CD4-positive, alpha-beta T cell treated with Interleukin-15 for 4 hours (primary cell): ENCODE measurements at regions not wholly inside any gene's neighbourhood (a gene's known extent, or its start where the extent isn't known, plus 50 kb on each side); places are given as distances from the start of the nearest gene placed in this dataset.
"Not testable (repeated sequence)": the region's sequence is repeated elsewhere in the genome, so short reads cannot be mapped to it uniquely, and the experiment has no call there.

Experiments used
- DNase-seq: peaks from one replicate; pipeline ENCODE4 v3.0.0-alpha.2; 2020; ENCODE audit warnings: low spot score

GRCh38 chr16:61432421-61432820 is 603.8 kb downstream of the CDH8 start:
- DNase-seq = no peak

DNA sequence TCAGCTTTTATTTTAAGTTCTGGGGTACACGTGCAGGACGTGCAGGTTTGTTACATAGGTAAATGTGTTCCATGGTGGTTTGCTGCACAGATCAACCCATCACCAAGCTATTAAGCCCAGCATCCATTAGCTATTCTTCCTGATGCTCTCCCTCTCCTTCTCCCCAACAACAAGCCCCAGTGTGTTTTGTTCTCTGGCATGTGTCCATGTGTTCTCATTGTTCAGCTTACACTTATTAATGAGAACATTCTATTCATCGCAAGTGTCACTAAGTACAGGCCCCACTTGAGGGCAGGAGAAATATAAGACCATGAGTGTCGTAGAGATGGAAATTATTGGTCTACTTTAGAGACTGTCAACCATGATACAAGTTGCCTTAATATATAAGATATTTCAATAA is 615.1 kb downstream of the CDH8 start:
- DNase-seq = no peak

- DNase-seq = no peak
Measured at GRCh38 chr16:61419791-61420190, 616.4 kb downstream of the CDH8 start.

DNA sequence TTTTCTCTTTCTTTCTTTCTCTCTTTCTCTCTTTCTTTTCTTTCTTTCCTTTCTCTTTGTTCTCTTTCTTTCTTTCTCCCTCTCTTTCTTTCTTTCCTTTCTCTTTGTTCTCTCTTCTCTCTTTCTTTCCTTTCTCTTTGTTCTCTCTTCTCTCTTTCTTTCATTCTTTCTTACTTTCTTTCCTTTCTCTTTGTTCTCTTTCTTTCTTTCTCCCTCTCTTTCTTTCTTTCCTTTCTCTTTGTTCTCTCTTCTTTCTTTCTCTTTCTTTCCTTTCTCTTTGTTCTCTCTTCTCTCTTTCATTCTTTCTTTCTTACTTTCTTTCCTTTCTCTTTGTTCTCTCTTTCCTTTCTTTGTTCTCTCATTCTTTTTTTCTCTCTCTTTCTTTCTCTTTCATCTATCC is 617.4 kb downstream of the CDH8 start:
- DNase-seq = not testable (repeated sequence)

GRCh38 chr16:61415126-61415525 is 621.1 kb downstream of the CDH8 start:
- DNase-seq = no peak

- no peak for DNase-seq
Measured at GRCh38 chr16:61413021-61413420, 623.2 kb downstream of the CDH8 start.

- no peak for DNase-seq
Measured at GRCh38 chr16:61412562-61412961, 623.7 kb downstream of the CDH8 start.

DNA sequence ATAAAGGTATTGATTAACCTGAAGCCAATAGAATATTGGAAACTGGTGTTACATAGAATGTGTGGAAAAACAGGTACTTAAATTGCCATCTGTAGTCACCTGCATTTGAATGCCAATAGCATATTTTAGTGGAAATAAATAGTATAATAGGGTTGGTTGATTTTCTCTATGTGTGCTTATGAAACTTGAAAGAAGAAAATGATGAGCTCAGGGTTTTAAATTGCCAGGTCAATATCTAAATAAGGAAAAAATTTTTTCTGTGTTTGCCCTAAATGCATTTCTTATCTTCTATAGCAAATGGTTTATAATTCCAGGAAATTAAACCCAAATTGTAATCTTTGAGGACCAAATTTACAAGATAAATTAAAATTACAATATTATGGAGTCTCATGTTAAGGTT is 626.6 kb downstream of the CDH8 start:
- no peak for DNase-seq

- DNase-seq = no peak
Measured at GRCh38 chr16:61403386-61403785, 632.9 kb downstream of the CDH8 start.

DNA sequence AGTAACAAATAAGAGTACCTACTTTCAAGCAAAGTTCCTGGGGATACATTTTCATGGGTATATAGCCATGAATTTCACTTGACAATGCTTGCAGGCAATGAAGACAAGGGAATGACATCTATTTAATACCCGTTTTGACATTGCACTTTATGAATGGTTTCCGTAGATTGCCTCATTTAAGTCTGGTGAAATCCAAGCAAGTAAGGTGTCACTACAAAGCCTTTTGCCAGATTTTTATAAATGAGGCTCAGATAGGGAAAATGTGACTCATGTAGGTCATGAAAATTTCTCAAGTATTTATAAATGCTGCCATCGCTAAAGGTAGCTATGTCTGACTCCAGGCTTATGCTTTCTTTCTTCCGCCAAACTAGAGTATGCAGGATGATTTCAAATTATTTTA is 644.3 kb downstream of the CDH8 start:
- DNase-seq = no peak

DNA sequence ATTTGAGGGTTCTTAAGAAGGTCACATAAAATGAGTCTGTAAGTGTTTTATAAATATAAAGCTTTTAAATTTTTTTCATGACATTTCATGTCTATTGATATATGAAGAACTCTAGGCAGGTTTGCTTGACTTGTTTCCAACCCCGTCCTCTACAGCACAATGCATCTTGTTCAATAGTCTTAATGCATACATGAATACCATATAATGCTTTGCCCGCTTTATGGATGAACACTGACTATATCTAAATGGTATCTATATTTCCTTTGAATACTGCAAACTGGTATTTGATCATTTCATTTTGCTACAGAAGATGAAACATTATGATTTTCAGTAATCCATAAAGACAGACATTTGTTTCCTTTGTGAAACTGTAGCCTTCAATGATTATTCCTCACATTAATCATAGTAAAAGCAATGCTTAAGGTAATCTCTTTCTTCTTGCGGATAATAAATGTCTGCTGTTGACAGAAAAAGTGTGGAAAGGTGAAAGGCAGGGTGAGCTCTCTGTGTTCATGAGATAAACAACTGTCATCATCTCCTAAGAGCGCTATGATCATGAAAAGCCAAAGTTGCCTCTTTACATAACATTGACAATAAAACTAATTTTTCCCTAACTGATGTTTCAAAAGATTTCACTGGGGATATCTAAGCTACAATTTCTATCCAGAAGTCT is 645.1 kb downstream of the CDH8 start:
- DNase-seq = no peak

DNA sequence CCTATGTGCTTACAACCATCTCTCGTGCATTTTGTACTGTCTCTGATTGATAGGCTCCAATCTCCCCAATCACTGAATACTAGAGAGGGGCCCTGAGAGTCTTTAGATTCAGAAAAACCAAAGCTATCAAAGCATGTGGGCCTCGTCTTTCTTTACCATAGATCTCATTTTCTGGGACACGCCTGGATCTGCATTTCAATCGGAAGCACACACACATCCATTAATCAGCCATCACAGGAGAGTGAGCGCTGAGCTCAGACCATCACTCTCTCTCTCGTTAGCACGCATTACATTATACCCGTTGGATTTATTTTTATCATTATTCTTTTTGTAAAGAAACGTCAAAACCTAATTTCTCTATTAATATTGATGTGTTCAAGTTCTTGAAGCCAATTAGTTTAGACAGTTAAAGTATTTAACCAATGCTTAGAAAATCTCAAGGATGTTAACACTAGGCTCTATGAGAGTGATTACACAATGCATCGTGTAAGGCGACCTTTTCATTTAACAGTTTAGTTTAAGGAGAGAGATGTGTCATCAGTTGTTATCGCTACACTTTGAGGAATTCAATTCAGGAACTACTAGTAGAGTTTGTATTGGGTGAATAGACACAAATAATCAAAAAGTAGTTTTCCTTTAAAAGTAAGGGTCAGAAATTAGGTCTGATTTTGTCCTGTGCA is 650.7 kb downstream of the CDH8 start:
- DNase-seq = no peak

DNA sequence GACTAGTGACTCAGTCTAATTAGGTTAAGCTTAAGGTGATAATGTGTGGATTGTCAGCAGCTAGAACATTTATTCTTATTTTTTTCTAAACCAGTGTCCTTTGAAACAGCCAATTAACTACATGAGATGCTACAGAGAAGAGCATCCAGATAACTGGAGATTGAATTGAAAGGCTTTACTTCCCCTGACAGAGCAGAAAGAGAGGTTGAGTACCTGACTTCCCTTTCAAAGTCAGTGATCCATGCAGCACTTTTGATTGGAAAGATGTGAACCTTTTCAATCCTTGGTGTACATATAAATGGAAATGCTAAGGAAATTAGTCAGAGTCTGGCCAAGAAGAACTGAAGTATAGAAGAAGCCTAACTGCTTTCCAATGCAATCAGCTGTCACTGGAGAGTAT is 653.8 kb downstream of the CDH8 start:
- no peak for DNase-seq

- no peak for DNase-seq
Measured at GRCh38 chr16:61379311-61379710, 656.9 kb downstream of the CDH8 start.

DNA sequence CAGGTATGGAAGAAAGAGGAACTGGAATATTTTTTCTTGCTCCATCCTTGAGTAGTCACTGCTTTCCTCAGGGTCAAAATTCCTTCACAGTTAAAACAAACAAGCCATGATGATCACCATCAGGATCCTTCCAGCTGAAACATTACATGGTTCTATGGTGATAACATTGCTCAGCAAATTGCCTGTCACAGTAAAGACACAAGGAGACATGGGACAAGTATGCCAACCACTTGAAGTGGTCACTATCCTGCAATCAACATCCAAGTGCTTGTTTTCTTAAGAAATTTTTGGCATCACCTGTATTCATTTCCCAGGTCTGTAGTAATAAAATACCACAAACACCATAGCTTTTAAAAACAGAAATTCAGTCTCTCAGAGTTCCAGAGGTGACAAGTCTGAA is 662.2 kb downstream of the CDH8 start:
- no peak for DNase-seq

GRCh38 chr16:61371881-61372280 is 664.4 kb downstream of the CDH8 start:
- DNase-seq = no peak

DNA sequence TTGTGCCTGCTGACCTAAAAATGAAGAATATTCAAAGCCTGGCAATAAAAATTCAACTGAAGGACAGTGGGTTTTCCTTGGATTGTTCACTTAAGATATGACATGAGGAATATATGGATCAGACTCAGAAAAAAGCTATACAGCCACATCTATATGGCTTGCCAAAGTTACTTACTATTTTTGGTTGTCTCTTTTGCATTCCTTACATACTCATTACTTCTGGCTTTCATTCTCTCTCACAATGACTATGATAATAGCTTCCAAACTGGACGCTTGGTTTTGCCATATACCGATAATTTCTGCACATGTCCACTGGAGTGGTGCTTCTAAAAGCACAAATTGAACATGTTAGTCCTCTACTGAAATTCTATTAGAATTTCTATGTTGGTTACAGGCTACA is 664.9 kb downstream of the CDH8 start:
- DNase-seq = no peak

DNA sequence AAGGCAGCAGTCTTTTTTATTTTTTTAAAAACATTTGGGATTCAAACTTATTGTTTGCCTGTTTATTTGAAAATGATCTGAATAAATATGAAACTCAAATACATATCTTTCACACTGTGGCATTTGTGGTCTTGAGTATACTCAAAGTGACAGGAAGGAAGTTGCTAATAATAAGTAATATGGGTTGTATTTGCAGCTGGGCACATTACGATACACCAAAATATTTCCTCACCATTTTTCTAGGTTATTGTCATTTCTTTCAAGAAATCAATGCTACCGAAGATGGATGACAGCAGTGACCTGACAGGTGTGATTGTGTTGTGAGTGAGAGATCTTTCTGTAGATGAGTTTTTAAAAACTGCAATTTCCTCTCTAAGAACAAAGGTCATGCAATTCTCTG is 665.7 kb downstream of the CDH8 start:
- no peak for DNase-seq

- DNase-seq = no peak
Measured at GRCh38 chr16:61366006-61366405, 670.2 kb downstream of the CDH8 start.

- DNase-seq = no peak
Measured at GRCh38 chr16:61364990-61365389, 671.2 kb downstream of the CDH8 start.

GRCh38 chr16:61362585-61362984 is 673.7 kb downstream of the CDH8 start:
- DNase-seq = no peak

DNA sequence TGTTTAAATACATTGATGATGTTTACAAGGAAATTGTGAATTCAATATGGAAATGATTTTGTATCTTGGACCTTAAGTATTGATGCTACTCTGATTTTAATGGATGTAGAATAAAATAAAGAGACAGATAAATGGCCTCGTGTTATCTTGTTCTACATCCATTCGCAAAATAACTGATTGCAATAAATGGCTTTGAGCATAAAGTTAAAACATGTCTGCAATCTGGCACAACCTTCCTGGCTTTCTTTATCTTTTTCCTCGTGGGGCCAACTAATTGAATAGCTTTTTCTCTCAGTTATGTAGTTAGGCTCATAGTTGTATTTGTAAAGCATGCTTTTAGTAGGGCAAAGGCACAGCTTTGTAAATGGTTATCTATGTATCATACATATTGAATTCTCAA is 691.4 kb downstream of the CDH8 start:
- no peak for DNase-seq

DNA sequence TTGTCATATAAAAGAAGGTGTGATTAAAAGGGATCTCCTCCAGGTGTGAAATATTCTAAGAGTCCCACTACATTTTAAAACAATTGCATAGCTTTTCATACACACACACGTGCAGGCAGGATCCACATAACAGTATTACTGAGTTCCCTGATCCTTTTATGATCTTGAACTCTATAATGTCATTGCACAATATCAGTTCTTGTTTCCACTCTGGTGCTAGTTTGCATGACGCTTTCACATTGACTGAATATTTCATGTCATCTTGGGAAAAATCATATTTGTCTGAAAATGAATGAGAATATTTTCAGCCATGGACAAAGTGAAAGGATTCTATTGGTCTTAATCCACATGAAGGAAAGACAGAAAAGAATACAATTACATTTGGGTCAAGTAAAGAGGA is 703.8 kb downstream of the CDH8 start:
- DNase-seq = no peak

- no peak for DNase-seq
Measured at GRCh38 chr16:61324044-61324443, 712.2 kb downstream of the CDH8 start.
